ENCODE measurements at regions not wholly inside any gene's neighbourhood (a gene's known extent, or its start where the extent isn't known, plus 50 kb on each side); places are given as distances from the start of the nearest gene placed in this dataset.

DNA sequence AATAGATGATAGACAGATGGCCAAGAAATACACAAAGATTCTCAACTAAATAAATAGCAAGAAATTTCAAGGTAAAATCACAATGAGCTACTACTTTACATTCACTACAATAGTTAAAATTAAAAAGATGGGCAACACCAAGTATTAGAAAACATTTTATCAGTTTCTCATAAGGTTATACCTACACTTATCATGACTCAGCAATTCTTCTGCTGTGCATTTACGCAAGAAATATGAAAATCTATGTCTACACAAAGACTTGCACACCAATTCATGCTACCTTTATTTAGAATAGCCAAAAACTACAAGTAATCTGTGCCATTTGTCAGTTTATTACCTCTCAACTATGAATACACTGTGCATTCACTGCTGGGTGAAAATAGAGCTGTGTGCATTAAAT, 937.4 kb upstream of the NRXN1 start:
- Histone ChIP-seq H3K4me2 (no peak overlapping the region), H3K27ac (no peak overlapping the region), H3F3A (ENCODE audit: insufficient read depth, low read depth) (no peaks in the 10 kb centered on the region), H3K4me3 (no peak overlapping the region), H3K9me2 (ENCODE audit: insufficient read depth) (no peaks in the 10 kb centered on the region), H4K20me1 (ENCODE audit: insufficient read depth) (no peaks in the 10 kb centered on the region), H3K36me3 (ENCODE audit: low read depth) (no peaks in the 10 kb centered on the region), H2AFZ (no peak overlapping the region), H3K79me2 (ENCODE audit: low read depth) (no peaks in the 10 kb centered on the region), H3K4me1 (replicated peaks; ENCODE audit: insufficient read depth) (no peaks in the 10 kb centered on the region), H3K27me3 (ENCODE audit: insufficient read depth, low read depth) (no peaks in the 10 kb centered on the region), H3K9me3 (ENCODE audit: insufficient read depth, low read depth) (no peaks in the 10 kb centered on the region)
- TF ChIP-seq, protein P1, sequence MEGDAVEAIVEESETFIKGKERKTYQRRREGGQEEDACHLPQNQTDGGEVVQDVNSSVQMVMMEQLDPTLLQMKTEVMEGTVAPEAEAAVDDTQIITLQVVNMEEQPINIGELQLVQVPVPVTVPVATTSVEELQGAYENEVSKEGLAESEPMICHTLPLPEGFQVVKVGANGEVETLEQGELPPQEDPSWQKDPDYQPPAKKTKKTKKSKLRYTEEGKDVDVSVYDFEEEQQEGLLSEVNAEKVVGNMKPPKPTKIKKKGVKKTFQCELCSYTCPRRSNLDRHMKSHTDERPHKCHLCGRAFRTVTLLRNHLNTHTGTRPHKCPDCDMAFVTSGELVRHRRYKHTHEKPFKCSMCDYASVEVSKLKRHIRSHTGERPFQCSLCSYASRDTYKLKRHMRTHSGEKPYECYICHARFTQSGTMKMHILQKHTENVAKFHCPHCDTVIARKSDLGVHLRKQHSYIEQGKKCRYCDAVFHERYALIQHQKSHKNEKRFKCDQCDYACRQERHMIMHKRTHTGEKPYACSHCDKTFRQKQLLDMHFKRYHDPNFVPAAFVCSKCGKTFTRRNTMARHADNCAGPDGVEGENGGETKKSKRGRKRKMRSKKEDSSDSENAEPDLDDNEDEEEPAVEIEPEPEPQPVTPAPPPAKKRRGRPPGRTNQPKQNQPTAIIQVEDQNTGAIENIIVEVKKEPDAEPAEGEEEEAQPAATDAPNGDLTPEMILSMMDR (conservative IDR thresholded peaks at IDR 0.05) = no peak
- TF ChIP-seq EZH2 (IDR thresholded peaks at IDR 0.05; ENCODE audit: low read depth) = no peak
- intact Hi-C loops (cut with micrococcal nuclease; ENCODE audit: unreplicated experiment) = no loop called here
- ChIA-PET POLR2A (ENCODE audit: unreplicated experiment) (no interaction called here), CTCF (interaction anchor here (0.6 kb wide), 1 partner anchor 272 kb away, joined by 9 read pairs; no protein-coding TSS in a partner anchor)
- BruUV-seq (replicated peaks) = no TSS peak
- DNase-seq = no peak

DNA sequence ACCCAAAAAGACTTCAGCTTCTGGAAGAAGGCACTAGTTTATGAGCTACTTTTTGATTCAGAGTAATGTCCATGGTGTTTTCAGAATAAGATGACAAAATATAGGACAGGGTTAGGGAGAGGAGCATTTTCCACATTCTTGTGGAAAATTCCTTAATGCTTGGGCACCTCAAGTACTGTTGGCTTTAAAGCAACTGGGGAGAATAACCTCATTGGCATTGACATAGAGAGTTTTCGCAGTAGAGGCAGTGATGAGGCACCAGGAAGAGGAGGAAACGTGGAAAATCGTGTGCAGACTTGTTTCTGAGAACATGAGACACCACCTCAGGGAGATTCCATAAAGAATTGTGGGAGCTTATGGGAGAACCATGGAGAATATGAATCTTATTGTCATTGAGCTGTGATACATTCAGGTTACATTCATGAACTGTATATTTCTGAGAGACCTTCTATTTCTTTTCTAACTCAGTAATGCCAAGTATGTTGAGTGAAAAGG, 929.0 kb upstream of the NRXN1 start:
- no TSS peak for BruUV-seq (replicated peaks)
- TF ChIP-seq, protein P1 (conservative IDR thresholded peaks at IDR 0.05) = no peak
- no peak for TF ChIP-seq EZH2 (IDR thresholded peaks at IDR 0.05; ENCODE audit: low read depth)
- no peaks in the 10 kb centered on the region for H4K20me1 ChIP-seq (ENCODE audit: insufficient read depth)
- H3K4me3 ChIP-seq = no peak overlapping the region
- H3K4me1 ChIP-seq (replicated peaks; ENCODE audit: insufficient read depth) = no peaks in the 10 kb centered on the region
- H3K4me2 ChIP-seq = no peak overlapping the region
- H3K9me3 ChIP-seq (ENCODE audit: insufficient read depth, low read depth) = no peaks in the 10 kb centered on the region
- H3K79me2 ChIP-seq (ENCODE audit: low read depth) = no peaks in the 10 kb centered on the region
- H3K9me2 ChIP-seq (ENCODE audit: insufficient read depth) = no peaks in the 10 kb centered on the region
- intact Hi-C loops (cut with micrococcal nuclease; ENCODE audit: unreplicated experiment) = no loop called here
- ChIA-PET POLR2A (ENCODE audit: unreplicated experiment) (no interaction called here), CTCF (no interaction called here)
- no peak overlapping the region for H3K27ac ChIP-seq
- H3F3A ChIP-seq (ENCODE audit: insufficient read depth, low read depth) = no peaks in the 10 kb centered on the region
- H3K36me3 ChIP-seq (ENCODE audit: low read depth) = no peaks in the 10 kb centered on the region
- no peaks in the 10 kb centered on the region for H3K27me3 ChIP-seq (ENCODE audit: insufficient read depth, low read depth)
- DNase-seq = no peak
- H2AFZ ChIP-seq = no peak overlapping the region

DNA sequence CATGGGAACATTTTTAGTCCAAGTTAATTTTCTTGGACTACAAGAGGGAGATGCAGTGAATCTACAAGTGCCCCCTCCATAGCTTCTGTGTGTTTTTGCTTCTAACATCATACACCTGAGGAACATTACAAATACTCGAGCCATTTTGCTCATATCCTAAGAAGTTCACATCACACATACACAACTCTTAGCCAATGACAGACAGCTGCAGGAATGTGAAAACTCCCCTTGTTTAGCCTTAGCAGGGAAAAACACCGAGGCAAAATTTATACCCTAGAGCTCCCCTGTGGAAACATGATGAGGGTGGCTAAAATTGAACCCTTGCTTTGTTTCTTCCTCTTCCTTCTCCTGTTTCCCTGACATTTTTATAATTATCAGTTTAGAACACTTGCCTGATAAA, 928.3 kb upstream of the NRXN1 start:
- H3K27ac ChIP-seq = no peak overlapping the region
- CTCF ChIA-PET = no interaction called here
- intact Hi-C loops (cut with micrococcal nuclease; ENCODE audit: unreplicated experiment) = no loop called here
- H3K9me3 ChIP-seq (ENCODE audit: insufficient read depth, low read depth) = no peaks in the 10 kb centered on the region
- H3K36me3 ChIP-seq (ENCODE audit: low read depth) = no peaks in the 10 kb centered on the region
- DNase-seq = no peak
- H3K4me1 ChIP-seq (replicated peaks; ENCODE audit: insufficient read depth) = no peaks in the 10 kb centered on the region
- H3K9me2 ChIP-seq (ENCODE audit: insufficient read depth) = no peaks in the 10 kb centered on the region
- H4K20me1 ChIP-seq (ENCODE audit: insufficient read depth) = no peaks in the 10 kb centered on the region
- no peak for TF ChIP-seq EZH2 (IDR thresholded peaks at IDR 0.05; ENCODE audit: low read depth)
- TF ChIP-seq, protein P1 (conservative IDR thresholded peaks at IDR 0.05) = no peak
- no peaks in the 10 kb centered on the region for H3F3A ChIP-seq (ENCODE audit: insufficient read depth, low read depth)
- no peak overlapping the region for H3K4me2 ChIP-seq
- POLR2A ChIA-PET (ENCODE audit: unreplicated experiment) = no interaction called here
- H3K27me3 ChIP-seq (ENCODE audit: insufficient read depth, low read depth) = no peaks in the 10 kb centered on the region
- BruUV-seq (replicated peaks) = no TSS peak
- H3K79me2 ChIP-seq (ENCODE audit: low read depth) = no peaks in the 10 kb centered on the region
- H3K4me3 ChIP-seq = no peak overlapping the region
- H2AFZ ChIP-seq = no peak overlapping the region

Data from PC-9 (cell line).